AG08395 (cell line): ENCODE measurements at regions not wholly inside any gene's neighbourhood (a gene's known extent, or its start where the extent isn't known, plus 50 kb on each side); places are given as distances from the start of the nearest gene placed in this dataset.
"Not testable (repeated sequence)": the region's sequence is repeated elsewhere in the genome, so short reads cannot be mapped to it uniquely, and the experiment has no call there.

Source experiments
- DNase-seq: peaks from one replicate; pipeline ENCODE4 v3.0.0; 2012; ENCODE audit warnings: mixed read lengths, low spot score

GRCh38 chrX:13420545-13421183, 100.8 kb upstream of the ATXN3L start:
- no peak for DNase-seq

DNA sequence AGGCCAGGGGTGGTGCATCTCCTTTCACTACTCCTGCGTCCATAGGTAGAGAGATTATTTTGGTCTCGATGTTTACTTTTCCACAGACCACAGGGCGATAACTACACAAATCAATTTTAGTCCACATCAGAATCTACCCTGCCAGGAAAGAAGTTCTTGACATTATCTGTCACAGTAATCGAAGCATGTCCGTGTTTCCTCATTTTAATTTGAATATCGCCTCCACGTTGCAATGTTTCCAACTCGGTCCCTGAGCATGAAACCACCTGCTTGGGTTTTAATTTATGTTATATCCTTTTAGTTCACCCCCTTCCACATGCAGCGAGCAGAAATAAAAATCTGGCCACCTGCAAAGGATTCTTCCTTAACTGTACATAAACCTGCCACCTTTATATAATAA, 100.1 kb upstream of the ATXN3L start:
- no peak for DNase-seq

GRCh38 chrX:13419276-13419675, 99.4 kb upstream of the ATXN3L start:
- no peak for DNase-seq

- DNase-seq: peak; percentile 57
Observed at GRCh38 chrX:13418126-13419097, 98.6 kb upstream of the ATXN3L start.

GRCh38 chrX:13415509-13415908, 95.7 kb upstream of the ATXN3L start:
- no peak for DNase-seq

DNA sequence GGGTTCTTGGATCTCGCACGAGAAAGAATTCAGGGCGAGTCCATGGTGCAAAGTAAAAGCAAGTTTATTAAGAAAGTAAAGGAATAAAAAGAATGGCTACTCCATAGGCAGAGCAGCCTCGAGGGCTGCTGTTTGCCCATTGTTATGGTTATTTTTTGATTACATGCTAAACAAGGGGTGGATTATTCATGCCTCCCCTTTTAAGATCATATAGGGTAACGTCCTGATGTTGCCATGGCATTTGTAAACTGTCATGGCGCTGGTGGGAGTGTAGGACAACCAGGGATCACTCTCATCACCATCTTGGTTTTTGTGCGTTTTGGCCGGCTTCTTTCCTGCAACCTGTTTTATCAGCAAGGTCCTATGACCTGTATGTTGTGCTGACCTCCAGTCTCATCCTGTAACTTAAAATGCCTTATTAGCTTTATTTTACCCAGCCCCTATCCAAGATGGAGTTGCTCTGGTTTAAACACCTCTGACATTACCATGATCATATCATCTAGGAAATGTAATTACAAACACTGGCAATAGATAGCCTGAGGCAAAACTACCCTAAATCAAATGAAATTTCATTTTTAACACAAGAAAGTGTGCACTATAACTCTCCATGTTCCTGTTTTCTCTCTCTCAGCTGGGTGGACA, 94.3 kb upstream of the ATXN3L start:
- DNase-seq: no peak

- DNase-seq: no peak
Observed at GRCh38 chrX:13412208-13412600, 92.4 kb upstream of the ATXN3L start.

GRCh38 chrX:13411496-13412207, 91.8 kb upstream of the ATXN3L start:
- DNase-seq: no peak

- DNase-seq: not testable (repeated sequence)
Observed at GRCh38 chrX:13408599-13408998, 88.7 kb upstream of the ATXN3L start.

DNA sequence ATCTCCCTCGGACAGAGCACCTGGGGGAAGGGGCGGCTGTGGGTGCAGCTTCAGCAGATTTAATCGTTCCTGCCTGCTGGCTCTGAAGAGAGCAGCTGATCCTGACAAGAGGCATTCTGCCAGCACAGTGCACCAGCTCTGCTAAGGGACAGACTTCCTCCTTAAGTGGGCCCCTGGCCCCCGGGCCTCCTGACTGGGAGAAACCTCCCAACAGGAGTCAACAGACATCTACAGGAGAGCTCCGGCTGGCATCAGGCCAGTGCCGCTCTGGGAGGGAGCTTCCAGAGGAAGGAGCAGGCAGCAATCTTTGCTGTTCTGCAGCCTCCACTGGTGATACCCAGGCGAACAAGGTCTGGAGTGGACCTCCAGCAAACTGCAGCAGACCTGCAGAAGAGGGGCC, 84.9 kb upstream of the ATXN3L start:
- not testable (repeated sequence) for DNase-seq

- DNase-seq: no peak
Observed at GRCh38 chrX:13404364-13404763, 84.5 kb upstream of the ATXN3L start.

- DNase-seq: no peak
Observed at GRCh38 chrX:13401724-13402123, 81.9 kb upstream of the ATXN3L start.

DNA sequence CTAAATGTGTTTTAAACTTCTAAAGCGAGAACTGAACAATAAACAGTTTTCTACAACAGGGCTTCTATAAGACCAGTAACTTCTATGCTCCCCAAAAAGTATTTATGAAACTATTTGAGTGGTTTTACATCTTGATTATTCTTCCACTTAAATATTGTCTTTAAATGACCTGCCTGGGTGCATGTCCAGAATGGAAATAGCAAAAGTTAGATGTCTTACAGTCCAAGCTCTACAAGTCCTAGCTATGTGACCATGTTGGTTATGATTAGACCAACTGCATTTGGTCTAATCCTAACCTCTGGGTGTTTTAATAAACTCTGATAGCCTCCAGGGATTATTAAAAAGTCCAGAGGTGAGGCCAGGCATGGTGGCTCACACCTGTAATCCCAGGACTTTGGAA, 79.0 kb upstream of the ATXN3L start:
- DNase-seq: no peak

DNA sequence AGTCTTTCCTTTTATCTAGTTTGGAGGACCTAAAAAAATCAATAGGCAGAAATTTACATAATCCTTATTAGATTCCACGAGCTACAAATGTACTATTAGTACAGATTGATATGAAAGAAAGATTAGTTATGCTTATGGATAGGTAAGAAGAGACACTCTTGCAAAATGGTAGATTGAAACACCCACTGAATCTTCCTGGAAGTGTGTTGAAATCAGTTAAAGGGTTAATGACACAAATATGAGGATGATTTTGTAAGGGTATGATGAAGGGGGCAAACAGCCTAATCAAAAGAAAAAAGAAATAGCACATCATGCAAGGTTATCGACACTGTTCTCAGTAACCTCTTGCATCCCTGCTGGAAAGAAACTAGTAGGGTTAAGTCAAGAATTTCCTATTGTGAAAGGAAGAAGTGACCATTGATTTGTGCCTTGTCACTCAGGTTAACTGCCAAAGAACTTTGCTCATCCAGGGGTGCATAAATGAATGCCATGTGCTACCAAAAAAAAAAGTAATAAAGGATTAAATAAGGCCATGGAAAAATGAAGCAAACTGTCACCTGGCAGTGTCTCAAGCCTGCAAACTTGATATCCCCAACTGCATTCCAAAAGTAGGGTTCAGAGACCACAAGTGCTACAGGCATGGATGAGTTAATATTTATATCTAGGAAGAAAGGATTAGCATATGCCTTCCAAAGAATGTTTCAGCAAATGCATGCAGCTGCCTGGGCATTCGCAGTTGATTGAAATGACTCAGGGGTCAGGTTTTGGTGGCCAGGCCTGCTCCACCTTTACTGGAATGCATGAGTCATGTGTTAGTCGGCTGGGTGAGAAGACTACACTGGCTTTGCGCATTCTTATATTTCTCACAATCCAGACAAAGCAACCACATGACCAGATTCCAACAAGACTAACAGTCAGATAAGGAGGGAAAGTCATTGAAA, 78.3 kb upstream of the ATXN3L start:
- DNase-seq: peak; percentile 96

DNA sequence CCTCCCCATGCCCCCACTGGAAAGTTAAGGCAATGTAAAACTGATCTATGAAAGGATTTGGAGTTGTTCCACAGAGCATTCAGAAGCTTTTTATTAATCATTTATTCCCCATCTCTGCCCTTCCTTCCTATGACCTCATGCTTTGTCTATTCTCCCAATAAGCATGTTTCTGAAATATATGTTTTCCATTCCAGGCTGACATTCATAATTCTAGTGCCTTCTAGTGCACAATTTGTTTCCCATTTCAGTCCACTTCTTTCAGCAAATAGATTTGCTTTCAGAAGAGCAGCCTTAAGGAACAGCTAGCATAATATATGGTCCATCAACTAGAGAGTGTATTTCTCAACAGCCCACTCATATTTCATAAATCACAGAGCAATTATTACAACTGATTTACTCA, 77.1 kb upstream of the ATXN3L start:
- peak; percentile 28 for DNase-seq

- no peak for DNase-seq
Observed at GRCh38 chrX:13389501-13389900, 69.6 kb upstream of the ATXN3L start.

DNA sequence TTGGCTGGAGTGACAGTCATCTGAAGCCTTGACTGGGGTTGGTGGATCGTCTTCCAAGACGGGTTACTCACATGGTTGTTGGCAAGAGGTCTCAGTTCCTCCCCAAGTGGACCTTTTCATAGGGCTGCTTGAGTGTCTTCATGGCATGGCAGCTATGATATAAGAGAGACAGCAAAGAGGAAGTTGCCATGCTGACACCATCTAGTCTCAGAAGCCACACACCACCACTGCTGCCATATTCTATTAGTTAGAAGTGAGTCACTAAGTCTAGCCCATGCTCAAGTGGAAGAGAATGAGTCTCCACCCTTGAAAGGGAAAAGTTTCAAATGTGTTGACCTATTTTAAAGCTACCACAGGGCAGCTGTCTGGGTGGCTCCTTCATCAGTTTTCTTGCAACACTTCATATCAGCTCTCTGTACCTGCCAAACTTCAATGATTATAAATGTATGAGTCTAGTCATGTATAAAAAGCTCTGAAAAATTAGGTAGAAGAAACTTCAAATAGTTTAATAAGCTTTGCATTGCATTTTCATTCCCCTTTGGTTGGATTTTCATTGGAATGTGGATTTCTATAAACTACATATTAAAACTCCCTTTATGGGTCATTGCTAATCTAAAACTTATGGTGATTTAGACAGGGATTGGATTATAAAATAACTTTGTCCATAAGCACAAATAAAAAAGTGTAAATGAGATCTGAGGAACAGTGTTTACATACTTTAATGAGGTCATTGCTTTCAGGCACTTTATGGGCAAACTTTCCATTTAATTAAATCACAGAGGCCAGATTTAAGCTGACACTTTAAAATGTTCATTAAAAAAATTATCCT, 68.0 kb upstream of the ATXN3L start:
- peak; percentile 60 for DNase-seq

GRCh38 chrX:13386636-13387035, 66.8 kb upstream of the ATXN3L start:
- DNase-seq: no peak

- no peak for DNase-seq
Observed at GRCh38 chrX:13386092-13386491, 66.2 kb upstream of the ATXN3L start.

- DNase-seq: no peak
Observed at GRCh38 chrX:13383907-13384306, 64.1 kb upstream of the ATXN3L start.
